GM19239 (cell line): ENCODE measurements at regions not wholly inside any gene's neighbourhood (a gene's known extent, or its start where the extent isn't known, plus 50 kb on each side); places are given as distances from the start of the nearest gene placed in this dataset.

ENCODE experiments used
- DNase-seq: peaks from one replicate; pipeline ENCODE4 v3.0.0; 2011; ENCODE audit warnings: low spot score; ENCODE audit not compliant: insufficient read length
- FAIRE-seq: peaks from 2 replicates; lab custom pipeline; 2011; peaks lifted over from hg19 to GRCh38; lab: Jason Lieb, UNC

- peak; percentile 72 for FAIRE-seq
- DNase-seq = no peak
These were observed 335.6 kb downstream of the ZNF608 start for GRCh38 chr5:124410539-124411488.

GRCh38 chr5:124408738-124409453 lies 337.5 kb downstream of the ZNF608 start:
- FAIRE-seq = no peak

GRCh38 chr5:124404796-124405195 lies 341.6 kb downstream of the ZNF608 start:
- DNase-seq (no peak), FAIRE-seq (no peak)

More at GRCh38 chr5:124408738-124409453, 337.5 kb downstream of the ZNF608 start:
- DNase-seq = no peak

DNA sequence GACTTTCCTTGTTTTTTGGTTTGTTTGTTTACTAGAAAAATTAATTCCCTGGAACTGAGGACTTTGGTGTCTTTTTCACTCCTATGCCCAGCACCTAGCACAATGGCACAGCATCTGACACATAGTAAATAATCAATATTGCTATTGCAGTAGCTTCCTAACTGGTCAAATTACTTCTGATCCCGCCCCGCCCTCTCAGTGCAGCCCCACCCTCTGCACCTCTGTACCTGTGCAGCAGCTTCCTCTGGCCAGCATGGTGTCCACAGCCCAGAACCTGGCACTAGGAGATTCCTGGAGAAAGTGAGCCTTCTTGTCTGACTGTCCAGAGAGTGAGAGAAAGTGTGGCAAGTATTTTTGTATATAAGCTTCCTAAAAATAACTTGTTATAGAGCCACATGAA lies 343.2 kb downstream of the ZNF608 start:
- FAIRE-seq (no peak), DNase-seq (no peak)

GRCh38 chr5:124402144-124402581 lies 344.3 kb downstream of the ZNF608 start:
- DNase-seq (no peak), FAIRE-seq (no peak)

GRCh38 chr5:124401476-124402143 lies 344.8 kb downstream of the ZNF608 start:
- no peak for DNase-seq

DNA sequence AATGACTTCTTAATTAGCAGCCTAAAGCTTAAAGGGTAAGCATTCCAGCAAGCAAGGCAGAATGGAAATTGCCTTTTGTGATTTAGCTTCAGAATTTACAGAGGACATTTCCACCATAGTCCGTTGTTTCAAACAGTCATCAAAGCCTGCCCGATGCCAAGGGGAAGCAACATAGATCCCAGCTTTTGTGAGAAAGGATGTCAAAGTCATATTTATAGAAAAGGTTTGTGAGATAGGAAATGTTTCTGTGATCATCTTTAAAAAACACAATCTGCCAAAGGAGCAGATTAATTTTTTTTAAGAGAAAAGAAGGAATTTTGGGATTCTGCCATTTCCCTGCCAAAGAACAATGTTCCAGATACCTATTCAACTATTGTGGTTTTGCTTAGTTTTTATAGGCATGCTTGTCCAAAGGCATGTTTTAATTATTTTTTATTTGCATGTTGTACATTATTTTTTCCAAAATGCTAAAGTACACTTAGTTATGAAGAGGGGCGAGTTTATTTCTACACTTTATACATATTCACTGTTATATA lies 346.9 kb downstream of the ZNF608 start:
- no peak for FAIRE-seq
- DNase-seq = no peak

More at GRCh38 chr5:124401476-124402143, 344.8 kb downstream of the ZNF608 start:
- no peak for FAIRE-seq

GRCh38 chr5:124398460-124398859 lies 348.0 kb downstream of the ZNF608 start:
- FAIRE-seq (no peak), DNase-seq (no peak)

- DNase-seq (no peak), FAIRE-seq (no peak)
These were observed 349.1 kb downstream of the ZNF608 start for GRCh38 chr5:124397317-124397716.

DNA sequence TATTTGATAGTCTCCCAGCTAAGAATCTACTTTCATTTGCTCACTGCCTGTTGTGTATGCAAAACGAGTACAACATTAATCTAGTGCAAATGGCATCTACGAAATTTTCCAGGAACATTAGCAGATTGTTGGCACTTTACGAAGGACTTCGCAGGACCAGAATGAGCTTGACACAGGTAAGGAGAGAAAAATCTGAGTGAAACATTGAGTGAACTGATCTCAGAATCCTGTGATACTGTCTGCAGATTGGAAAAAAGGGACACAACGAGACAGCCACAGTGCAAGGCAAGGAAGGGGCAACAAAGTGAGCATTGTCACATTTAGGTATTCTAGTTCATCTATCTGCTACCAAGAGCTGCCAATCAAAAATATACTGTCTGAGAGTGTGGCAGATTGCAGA lies 350.5 kb downstream of the ZNF608 start:
- FAIRE-seq (no peak), DNase-seq (no peak)

GRCh38 chr5:124395287-124395686 lies 351.2 kb downstream of the ZNF608 start:
- FAIRE-seq (no peak), DNase-seq (no peak)

- DNase-seq = no peak
- FAIRE-seq = no peak
These were observed 351.7 kb downstream of the ZNF608 start for GRCh38 chr5:124394700-124395245.

- FAIRE-seq (no peak), DNase-seq (no peak)
These were observed 352.7 kb downstream of the ZNF608 start for GRCh38 chr5:124393584-124394379.

GRCh38 chr5:124383693-124384092 lies 362.7 kb downstream of the ZNF608 start:
- FAIRE-seq (no peak), DNase-seq (no peak)

GRCh38 chr5:124377386-124377785 lies 369.1 kb downstream of the ZNF608 start:
- no peak for FAIRE-seq
- no peak for DNase-seq

DNA sequence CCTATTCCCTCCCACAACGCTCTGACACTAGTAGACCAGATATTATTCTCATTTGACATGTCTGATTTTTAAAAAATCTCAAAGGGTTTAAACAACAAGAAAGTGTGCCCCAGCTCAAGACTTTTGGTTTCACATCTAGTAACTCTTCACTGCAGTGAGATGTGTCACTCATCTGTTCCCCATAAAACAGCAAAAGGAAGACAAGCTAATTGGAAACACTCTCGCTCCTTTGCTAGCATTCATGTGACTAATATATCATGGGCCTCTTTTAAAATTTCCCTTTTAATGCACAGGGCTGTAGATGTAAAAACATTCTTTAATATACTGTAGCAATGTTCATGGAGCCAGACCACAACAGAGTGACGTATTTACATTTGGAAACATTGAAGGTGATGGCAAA lies 372.6 kb downstream of the ZNF608 start:
- DNase-seq (no peak), FAIRE-seq (no peak)

DNA sequence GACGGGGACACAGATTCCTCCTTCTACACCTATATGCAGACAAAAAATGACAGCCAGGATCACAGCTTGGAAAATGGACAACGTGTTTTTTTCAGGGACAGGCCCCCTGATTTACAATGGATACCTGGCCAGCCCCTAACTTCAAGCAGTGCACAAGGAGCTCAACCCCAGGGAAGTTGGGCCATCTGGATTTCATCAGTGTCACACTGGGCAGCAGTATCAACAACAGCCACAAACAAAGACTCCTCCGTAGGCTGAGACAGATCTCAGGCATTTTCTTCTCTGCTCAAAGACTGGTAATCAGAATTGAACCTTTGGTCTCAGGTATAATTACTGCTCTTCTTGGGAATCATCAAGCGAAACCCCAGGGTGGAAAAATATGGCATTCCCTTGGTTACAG lies 374.0 kb downstream of the ZNF608 start:
- DNase-seq (no peak), FAIRE-seq (no peak)

- DNase-seq (no peak), FAIRE-seq (no peak)
These were observed 375.2 kb downstream of the ZNF608 start for GRCh38 chr5:124371111-124371706.

DNA sequence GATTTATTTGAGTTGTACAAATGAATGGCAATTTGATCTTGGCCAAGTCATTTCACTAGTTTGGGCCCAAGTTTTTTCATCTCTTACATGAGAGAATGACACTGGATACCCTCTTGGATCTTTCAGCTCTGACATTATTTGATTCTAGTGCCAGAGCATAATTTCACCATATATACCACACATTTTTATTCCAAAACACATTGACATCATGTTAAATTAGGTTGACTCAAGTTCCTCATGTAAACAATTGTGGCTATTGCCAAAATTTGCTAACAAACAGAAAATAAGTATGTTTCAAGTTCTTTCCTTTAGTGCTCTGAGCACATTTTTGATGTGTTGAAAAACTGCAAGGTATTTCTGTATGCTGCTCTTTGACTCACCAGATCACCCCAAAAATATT lies 375.8 kb downstream of the ZNF608 start:
- FAIRE-seq (no peak), DNase-seq (no peak)
